ENCODE measurements at regions not wholly inside any gene's neighbourhood (a gene's known extent, or its start where the extent isn't known, plus 50 kb on each side); places are given as distances from the start of the nearest gene placed in this dataset.

GRCh38 chr14:104293231-104293841 lies 154.9 kb downstream of the KIF26A start:
- TF ChIP-seq CTCF (IDR thresholded peaks at IDR 0.05; ENCODE audit: borderline replicate concordance, extremely low read depth, low read length, poor library complexity, severe bottlenecking) (no peak), EZH2 (IDR thresholded peaks at IDR 0.05; ENCODE audit: borderline replicate concordance, low read depth, low read length, severe bottlenecking) (no peak)
